WTC11 (cell line): ENCODE measurements at regions not wholly inside any gene's neighbourhood (a gene's known extent, or its start where the extent isn't known, plus 50 kb on each side); places are given as distances from the start of the nearest gene placed in this dataset.

ENCODE experiments used
- ATAC-seq: fragments of 200-7000 bp; cut with Tn5 transposase; 2 replicates; pipeline ENCODE4 v1.10.0; 2021; ENCODE audit warnings: mild to moderate bottlenecking, moderate library complexity
- CTCF ChIA-PET: fragments of 300-600 bp; sonication (Branson Sonifier 250); formaldehyde crosslinking; loops from one replicate; lab custom pipeline; 2021; ENCODE audit warnings: antibody characterized with exemption; lab: Charles Lee
- POLR2A ChIA-PET: fragments of 350-600 bp; sonication (Branson Sonifier 250); formaldehyde crosslinking; loops from one replicate; lab custom pipeline; 2021; ENCODE audit warnings: antibody characterized with exemption; lab: Charles Lee
- DNase-seq: peaks from one replicate; pipeline ENCODE4 v3.0.0; 2021; ENCODE audit warnings: low spot score
- H3K27ac Mint-ChIP-seq: 2 replicates; pipeline ENCODE4 v1.8.0; 2021; ENCODE audit warnings: mixed read lengths
- H3K27me3 Mint-ChIP-seq: 2 replicates; pipeline ENCODE4 v1.8.0; 2021; ENCODE audit warnings: low read depth, mild to moderate bottlenecking, moderate library complexity, mixed read lengths
- H3K36me3 Mint-ChIP-seq: 2 replicates; pipeline ENCODE4 v1.8.0; 2021; ENCODE audit warnings: mixed read lengths
- H3K4me1 Mint-ChIP-seq: 2 replicates; pipeline ENCODE4 v1.8.0; 2022; ENCODE audit warnings: mixed read lengths
- H3K4me3 Mint-ChIP-seq: 2 replicates; pipeline ENCODE4 v1.8.0; 2021; ENCODE audit warnings: mild to moderate bottlenecking, moderate library complexity, mixed read lengths
- H3K9me3 Mint-ChIP-seq: 2 replicates; pipeline ENCODE4 v1.8.0; 2021; ENCODE audit warnings: mixed read lengths
- ATF6 ChIP-seq: sonication (generic); formaldehyde crosslinking; IDR thresholded peaks from 2 replicates; pipeline ENCODE4 v1.8.1; 2023; ENCODE audit warnings: mild to moderate bottlenecking, missing genetic modification reagents
- CDX4 ChIP-seq: fragments of 250-450 bp; sonication (Bioruptor Pico); IDR thresholded peaks from 2 replicates; pipeline ENCODE4 v1.9.0; 2021; ENCODE audit warnings: moderate library complexity, mild to moderate bottlenecking, inconsistent platforms, borderline replicate concordance
- EMX1 ChIP-seq: fragments of 250-450 bp; sonication (Bioruptor Pico); IDR thresholded peaks from 2 replicates; pipeline ENCODE4 v1.8.0; 2021; ENCODE audit warnings: mild to moderate bottlenecking
- FOXJ3 ChIP-seq: sonication (generic); formaldehyde crosslinking; IDR thresholded peaks from 2 replicates; pipeline ENCODE4 v1.9.0; 2021; ENCODE audit warnings: missing genetic modification reagents, mild to moderate bottlenecking, borderline replicate concordance
- FOXP4 ChIP-seq: sonication (generic); formaldehyde crosslinking; IDR thresholded peaks from 2 replicates; pipeline ENCODE4 v1.8.0; 2022; ENCODE audit warnings: mild to moderate bottlenecking, missing genetic modification reagents
- GRHL2 ChIP-seq: fragments of 250-450 bp; sonication (Bioruptor Pico); IDR thresholded peaks from 2 replicates; pipeline ENCODE4 v1.8.0; 2022; ENCODE audit warnings: mild to moderate bottlenecking, moderate library complexity; ENCODE audit not compliant: insufficient replicate concordance, severe bottlenecking
- JUN ChIP-seq: sonication (generic); formaldehyde crosslinking; IDR thresholded peaks from 2 replicates; pipeline ENCODE4 v1.8.0; 2023; ENCODE audit warnings: mild to moderate bottlenecking, missing genetic modification reagents
- MXD4 ChIP-seq: fragments of 250-450 bp; sonication (Bioruptor Pico); IDR thresholded peaks from 2 replicates; pipeline ENCODE4 v1.8.0; 2021; ENCODE audit warnings: mild to moderate bottlenecking, moderate library complexity, borderline replicate concordance
- NR3C1 ChIP-seq: sonication (generic); formaldehyde crosslinking; conservative IDR thresholded peaks from 2 replicates; pipeline ENCODE4 v1.8.1; 2023; ENCODE audit warnings: low read depth, mild to moderate bottlenecking, missing genetic modification reagents
- PREB ChIP-seq: sonication (generic); formaldehyde crosslinking; IDR thresholded peaks from 2 replicates; pipeline ENCODE4 v1.8.1; 2022; ENCODE audit warnings: mild to moderate bottlenecking, missing genetic modification reagents, moderate library complexity, borderline replicate concordance
- SP1 ChIP-seq: sonication (generic); formaldehyde crosslinking; conservative IDR thresholded peaks from 2 replicates; pipeline ENCODE4 v1.8.1; 2022; ENCODE audit warnings: missing genetic modification reagents
- USF1 ChIP-seq: sonication (generic); formaldehyde crosslinking; IDR thresholded peaks from 2 replicates; pipeline ENCODE4 v1.8.0; 2022; ENCODE audit warnings: mild to moderate bottlenecking, missing genetic modification reagents
- USF2 ChIP-seq: sonication (generic); formaldehyde crosslinking; IDR thresholded peaks from 2 replicates; pipeline ENCODE4 v1.8.1; 2023; ENCODE audit warnings: mild to moderate bottlenecking, missing genetic modification reagents, moderate library complexity
- ZNF317 ChIP-seq: sonication (generic); formaldehyde crosslinking; IDR thresholded peaks from 2 replicates; pipeline ENCODE4 v1.8.1; 2023; ENCODE audit warnings: low read depth, mild to moderate bottlenecking, moderate library complexity, missing genetic modification reagents, borderline replicate concordance
- ZNF532 ChIP-seq: fragments of 250-450 bp; sonication (Bioruptor Pico); IDR thresholded peaks from 2 replicates; pipeline ENCODE4 v1.9.0; 2021; ENCODE audit warnings: mild to moderate bottlenecking, borderline replicate concordance

- CTCF ChIA-PET, result no interaction called here
- H3K4me1 Mint-ChIP-seq, result peaks cover 14% of the 10 kb centered on the region
- no peaks in the 10 kb centered on the region for H3K36me3 Mint-ChIP-seq
- H3K27ac Mint-ChIP-seq, result no peak overlapping the region
- no peaks in the 10 kb centered on the region for H3K9me3 Mint-ChIP-seq
- peaks cover 7% of the 10 kb centered on the region for H3K27me3 Mint-ChIP-seq
- POLR2A ChIA-PET, result no interaction called here
- TF ChIP-seq ATF6 (CRISPR knock-in tag), result no peak
- TF ChIP-seq FOXP4 (CRISPR knock-in tag), result no peak
- H3K4me3 Mint-ChIP-seq, result no peak overlapping the region
- ATAC-seq, result peak; percentile 78
- no peak for DNase-seq
Observed at GRCh38 chr10:78817804-78818203, 251.0 kb upstream of the ZMIZ1 start.

GRCh38 chr10:78819361-78820006 is 249.3 kb upstream of the ZMIZ1 start:
- no peak for TF ChIP-seq FOXJ3 (CRISPR knock-in tag)
- TF ChIP-seq ZNF317 (CRISPR knock-in tag), result no peak
- TF ChIP-seq PREB (CRISPR knock-in tag), result no peak
- TF ChIP-seq CDX4 (CRISPR knock-in tag), result no peak
- no peak for TF ChIP-seq USF2 (CRISPR knock-in tag)
- TF ChIP-seq EMX1 (CRISPR knock-in tag), result no peak
- no peak for TF ChIP-seq SP1
- no peak for TF ChIP-seq GRHL2
- no peak for TF ChIP-seq USF1 (CRISPR knock-in tag)
- no peak for TF ChIP-seq MXD4 (CRISPR knock-in tag)
- no peak for TF ChIP-seq NR3C1 (CRISPR knock-in tag)
- no peak for TF ChIP-seq JUN (CRISPR knock-in tag)
- no peak for TF ChIP-seq ZNF532 (CRISPR knock-in tag)
- DNase-seq, result no peak
- Mint-ChIP-seq H3K36me3 (no peaks in the 10 kb centered on the region), H3K27ac (no peak overlapping the region), H3K4me1 (peaks cover 14% of the 10 kb centered on the region), H3K9me3 (peaks cover 4% of the 10 kb centered on the region; the same call in 1 of the 2 replicates), H3K4me3 (no peak overlapping the region), H3K27me3 (peaks cover 10% of the 10 kb centered on the region)
- no peak for ATAC-seq
- ChIA-PET POLR2A (no interaction called here), CTCF (no interaction called here)
